NCI-H524 (cell line): ENCODE measurements at regions not wholly inside any gene's neighbourhood (a gene's known extent, or its start where the extent isn't known, plus 50 kb on each side); places are given as distances from the start of the nearest gene placed in this dataset.

Source experiments
- DNase-seq, 2 experiments: peaks; one replicate each; lab custom pipeline; 2025; lab: John Stamatoyannopoulos, UW

GRCh38 chr7:55629051-55629677 lies 56.9 kb upstream of the VOPP1 start:
- DNase-seq, result no peak

GRCh38 chr7:55624813-55625212 lies 52.5 kb upstream of the VOPP1 start:
- no peak for DNase-seq

- DNase-seq, result no peak
Measured at GRCh38 chr7:55623617-55624016, 51.3 kb upstream of the VOPP1 start.

GRCh38 chr7:55622241-55622640 lies 49.9 kb upstream of the VOPP1 start:
- DNase-seq, result peak in 1 of 2 experiments; percentile 67
